ENCODE measurements at regions not wholly inside any gene's neighbourhood (a gene's known extent, or its start where the extent isn't known, plus 50 kb on each side); places are given as distances from the start of the nearest gene placed in this dataset.
"Not testable (repeated sequence)": the region's sequence is repeated elsewhere in the genome, so short reads cannot be mapped to it uniquely, and the experiment has no call there.

DNA sequence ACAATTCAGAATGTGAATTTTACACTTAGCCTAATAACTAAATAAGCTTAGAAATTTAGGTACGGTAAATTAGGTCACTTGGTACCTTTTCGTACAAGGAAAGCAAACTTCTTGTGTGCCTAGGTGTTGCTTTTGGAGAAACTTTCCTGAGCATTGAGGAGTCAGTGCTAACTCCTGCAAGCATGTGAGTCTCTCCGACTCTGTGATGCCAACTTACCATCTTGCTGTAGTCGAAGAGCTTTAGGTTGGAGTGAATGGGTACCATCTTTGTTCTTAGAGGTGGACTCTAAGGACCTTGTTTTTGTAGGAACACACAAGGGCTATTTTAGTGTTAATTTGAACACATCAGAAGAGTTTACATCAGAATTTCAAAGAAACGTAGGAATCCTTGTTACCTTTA, 688.9 kb downstream of the USP25 start:
- peak in 1 of 3 donors; percentile 61 for DNase-seq

DNA sequence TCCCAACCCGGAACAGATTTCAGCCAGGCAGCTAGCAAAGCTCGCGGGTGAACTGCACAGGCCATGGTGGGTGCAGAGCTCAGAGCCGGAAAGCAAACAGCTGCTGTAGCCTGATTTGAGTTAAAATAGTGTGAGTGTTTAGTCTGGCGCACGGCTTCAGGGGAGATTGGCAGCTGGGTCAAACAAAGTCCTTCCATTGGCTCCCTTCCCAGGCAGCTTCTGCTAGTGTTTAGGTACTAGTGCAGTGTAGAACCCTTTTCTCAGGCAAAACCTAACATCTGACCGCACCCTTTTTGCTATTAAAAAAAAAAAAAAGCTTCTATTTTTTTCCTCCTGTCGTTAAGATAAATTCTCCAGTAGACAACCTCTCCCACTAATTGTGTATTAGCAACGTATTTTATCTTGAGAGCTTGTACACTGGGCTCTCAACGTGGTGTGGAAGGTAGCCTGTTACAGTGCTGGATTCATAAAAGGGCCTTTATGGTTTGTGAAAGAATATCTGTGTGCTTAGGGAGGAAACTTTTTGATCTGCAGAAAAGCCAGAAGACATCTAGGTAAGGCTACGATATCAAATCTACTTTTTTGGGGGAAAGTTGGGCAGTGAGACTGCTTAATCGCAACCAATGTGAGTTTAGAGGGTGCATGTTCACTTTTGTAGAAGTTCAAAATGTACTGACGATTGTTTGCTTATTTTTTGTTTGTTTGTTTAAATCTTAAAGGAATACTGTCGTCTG, 689.6 kb downstream of the USP25 start:
- DNase-seq = peak; percentile 84 to 94 (median 90)

DNA sequence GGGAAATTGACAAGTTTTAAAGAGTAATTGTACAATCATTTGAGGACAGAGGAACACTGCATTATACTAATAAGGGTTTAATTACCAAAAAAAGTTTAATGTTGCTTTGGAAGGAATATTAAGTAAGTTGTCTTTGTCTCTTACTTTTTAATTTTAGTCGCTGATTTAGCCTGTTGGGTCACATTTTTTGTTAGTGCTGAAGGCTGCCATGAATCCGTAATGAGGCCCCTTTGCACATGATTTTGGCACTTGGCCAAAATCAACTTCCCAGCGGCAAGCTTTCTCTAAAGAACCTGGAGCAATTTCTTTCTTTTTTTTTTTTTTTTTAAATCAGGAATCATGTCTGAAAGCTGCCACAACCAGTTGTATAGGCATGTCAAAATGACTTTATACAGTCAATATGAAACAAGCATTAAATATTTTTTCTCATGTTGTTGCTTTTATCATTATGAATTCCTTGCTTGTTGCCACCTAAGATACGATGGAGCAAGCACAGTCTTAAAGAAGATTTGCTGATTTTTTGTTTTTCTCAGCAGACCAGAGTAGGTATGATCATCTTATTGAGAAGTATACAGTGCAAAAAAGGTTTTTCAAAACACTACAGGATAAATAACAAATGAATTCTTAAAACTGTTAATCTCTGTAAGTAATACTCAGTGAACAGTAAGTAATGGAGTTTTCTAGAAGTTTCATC, 690.4 kb downstream of the USP25 start:
- DNase-seq = peak; percentile 85 to 94 (median 90)

DNA sequence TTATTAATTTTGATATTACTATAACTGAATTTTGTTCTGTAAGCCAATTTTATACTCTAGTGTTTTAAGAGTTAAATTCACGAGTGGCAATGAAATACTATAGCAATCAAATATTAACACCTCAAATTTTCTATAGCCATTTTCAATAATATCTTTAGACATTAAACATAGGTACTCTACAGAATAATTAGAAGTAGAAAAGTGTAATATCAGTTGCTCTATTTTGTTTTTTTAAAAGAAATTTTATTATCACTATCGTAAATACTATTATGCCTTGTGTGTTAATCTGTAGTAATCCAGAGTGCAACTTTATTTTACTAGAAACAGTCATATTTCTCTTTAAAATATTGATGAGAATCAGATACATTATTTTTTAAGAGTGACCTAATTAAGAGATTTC, 691.2 kb downstream of the USP25 start:
- peak in 1 of 3 donors; percentile 56 for DNase-seq

DNA sequence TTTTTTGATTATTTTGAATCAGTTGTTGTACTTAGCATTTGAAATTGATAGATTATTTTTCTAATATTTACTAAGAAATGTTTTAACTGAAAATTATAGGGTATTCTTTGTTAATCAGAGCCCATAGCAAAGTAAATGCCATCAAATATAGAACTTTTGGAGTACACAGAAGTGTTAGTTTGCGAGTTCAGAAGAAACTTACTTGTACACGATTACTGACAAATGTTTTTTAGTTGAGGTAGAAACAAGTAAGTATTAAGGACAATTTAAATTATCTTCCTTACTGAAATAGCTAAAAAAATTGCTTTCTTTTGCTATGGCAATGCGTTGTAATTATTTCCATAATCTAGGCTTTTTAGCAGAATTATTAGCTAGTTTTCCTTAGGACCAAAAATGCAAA, 692.2 kb downstream of the USP25 start:
- DNase-seq = peak in 1 of 3 donors; percentile 64

DNA sequence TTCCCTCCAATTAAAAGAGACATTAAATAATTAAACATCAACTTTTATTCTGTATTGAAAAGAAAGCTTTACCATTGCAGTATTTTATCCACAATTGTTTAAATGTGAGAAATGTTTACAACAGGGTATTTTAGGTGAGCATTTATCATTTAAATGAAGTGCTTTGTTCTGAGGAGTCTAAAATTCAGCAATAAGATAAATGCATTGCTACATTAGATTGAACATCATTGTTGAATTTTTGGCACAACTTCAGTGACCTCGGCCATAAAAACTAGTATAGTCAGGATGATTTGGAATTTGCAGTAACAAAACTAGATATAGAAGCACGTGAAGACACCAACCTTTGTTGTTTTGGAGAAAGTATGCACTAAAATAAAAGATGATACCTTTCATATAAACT, 692.9 kb downstream of the USP25 start:
- DNase-seq = peak in 2 of 3 donors; percentile 63 to 85

DNA sequence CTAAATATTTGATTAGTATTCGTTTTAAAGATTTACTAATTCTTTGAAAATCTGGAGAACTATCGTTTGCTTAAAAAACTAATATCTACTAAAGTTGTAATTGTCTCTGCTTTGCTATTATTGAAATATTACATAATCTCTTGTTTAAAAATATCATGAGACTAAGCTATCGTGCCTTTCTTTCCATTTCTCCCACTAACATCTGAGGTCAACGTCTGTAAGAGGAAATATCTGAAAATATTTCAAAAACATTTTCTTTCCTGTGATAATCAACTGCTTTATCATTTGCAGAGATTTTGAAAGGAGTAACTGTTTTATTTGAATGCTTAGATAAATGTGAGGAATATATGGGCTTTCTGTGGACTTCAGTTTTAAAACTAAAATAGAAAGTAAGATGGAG, 694.1 kb downstream of the USP25 start:
- no peak for DNase-seq

DNA sequence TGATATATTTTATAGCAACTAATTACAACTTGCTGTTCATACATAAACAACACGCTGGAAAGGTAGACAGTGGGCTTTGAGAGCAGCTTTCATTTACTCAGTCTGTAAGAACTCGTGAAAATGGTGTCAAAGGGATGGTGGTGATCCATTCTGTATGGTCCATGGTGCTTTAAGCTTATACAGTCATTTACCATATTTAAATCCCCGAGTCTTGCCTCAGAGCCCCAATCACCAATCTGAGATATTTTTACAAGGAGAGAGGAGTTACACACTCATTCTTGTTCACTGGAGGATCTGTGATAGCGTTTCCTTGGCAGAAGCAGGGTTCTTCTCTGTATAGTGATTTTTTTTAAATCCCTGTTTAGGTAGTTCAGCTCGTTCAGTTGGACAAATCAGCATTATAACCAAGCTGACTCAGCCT, 694.6 kb downstream of the USP25 start:
- DNase-seq = peak in 2 of 3 donors; percentile 66 to 85

DNA sequence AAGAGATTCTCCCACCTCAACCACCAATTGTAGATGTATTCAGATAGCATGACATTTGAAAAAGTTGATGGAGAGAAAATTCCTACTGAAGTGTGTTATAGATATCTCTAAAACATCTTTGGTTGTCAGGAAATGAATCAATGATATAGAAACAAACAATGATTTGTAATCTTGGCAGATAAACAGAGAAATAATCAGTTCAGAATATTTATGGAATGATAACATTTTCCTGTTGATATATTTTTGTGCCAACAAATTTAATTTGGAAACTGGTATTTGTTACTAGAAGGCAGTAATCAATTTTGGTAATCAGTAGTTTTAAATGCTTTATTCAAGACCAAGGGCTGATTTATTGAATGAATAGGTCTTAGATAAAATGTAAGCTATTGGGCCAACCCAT, 695.6 kb downstream of the USP25 start:
- no peak for DNase-seq

DNA sequence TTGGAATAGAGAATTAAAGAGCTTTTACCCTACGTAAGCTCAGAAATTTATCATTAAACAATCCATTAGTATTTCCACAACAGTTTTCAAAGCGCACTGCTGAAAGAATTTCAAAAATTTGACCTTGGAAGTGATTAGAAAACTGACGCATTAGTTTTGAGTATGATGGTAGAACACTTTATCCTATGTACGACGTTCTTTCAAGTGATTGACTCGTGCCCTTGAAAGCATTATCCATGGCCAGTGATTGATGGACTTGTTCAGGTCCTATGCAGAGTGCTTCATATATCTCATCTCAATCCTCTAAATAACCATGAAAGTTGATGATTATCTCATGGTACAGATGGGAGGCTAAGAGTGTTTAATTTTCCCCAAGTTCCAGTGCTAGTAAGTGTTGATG, 697.2 kb downstream of the USP25 start:
- DNase-seq = no peak

DNA sequence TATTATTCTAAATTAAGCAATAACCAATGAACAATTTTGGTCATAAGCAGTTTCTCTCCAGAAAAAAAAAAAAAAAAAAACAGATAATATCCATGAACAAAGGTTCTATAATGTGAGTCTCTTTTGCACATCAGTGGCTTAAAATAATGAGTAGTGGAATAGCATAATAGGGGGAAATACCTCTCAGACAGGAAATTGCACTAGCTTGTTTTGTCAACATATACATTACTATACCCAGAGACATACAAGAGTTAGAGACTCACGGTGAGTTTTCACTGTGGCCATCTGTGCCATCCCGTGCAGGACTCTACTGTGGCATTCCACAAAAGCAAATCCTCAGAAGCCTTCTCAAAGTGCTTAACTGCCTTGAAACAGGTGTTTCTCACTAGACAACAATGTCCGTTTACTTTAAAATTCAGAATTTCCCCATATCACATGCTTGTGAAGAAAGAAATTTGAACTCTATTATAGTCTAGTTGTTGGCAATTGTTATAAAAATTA, 697.9 kb downstream of the USP25 start:
- no peak for DNase-seq

DNA sequence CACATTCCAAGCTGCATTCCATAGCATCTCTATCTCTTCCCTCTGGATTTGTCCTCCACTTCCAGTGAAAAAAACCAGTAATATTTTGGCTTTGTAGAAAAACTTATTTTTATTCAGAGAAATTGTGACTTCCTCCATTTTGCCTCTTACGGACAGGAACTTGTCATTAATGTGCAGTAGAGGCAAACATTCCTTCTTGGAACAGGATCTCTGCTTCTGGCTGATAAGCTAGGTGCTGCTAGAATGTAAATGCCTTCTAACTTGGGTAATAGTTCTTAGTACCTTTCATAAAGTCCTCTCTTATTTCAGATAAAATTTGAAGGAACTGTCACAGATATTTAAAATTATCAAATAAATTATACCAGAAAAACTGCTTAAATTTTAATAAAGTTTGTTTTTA, 707.8 kb downstream of the USP25 start:
- DNase-seq = no peak

DNA sequence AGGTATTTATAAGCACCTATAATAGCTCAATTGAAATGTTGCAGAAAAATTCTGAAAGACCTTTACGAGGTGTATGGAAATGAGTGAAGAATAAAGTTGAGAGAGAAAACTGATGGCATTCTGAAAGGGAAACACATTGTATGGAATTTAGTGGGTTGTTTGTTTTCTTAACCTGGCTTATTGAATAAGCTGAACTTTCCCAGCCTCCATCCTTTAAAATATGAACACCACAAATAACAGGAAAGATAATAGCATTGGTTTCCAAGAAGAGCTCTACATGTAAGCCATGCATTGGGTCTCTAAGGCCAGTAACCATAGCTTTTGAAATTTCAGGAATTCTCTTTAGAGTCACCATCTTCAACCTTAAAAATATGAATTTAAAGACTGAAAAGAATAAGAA, 709.0 kb downstream of the USP25 start:
- no peak for DNase-seq

DNA sequence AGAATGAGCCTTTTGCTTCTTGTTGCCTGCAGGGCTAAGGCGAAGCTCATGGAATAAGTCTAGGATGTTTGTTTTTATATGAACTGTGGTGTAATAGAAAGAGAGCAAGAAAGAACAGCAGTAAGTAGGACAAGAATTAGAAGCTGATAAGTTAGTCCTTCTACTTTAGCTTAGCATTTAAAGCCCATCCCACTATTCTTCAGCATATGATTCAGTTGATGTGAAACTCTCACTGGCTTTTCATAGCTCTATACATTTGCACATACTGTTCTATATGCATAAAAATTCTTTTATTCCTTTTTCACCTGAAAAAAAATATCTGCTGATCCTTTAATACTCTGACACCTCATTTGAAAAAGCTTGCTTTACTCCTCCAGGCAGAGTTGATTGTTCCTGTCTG, 712.0 kb downstream of the USP25 start:
- DNase-seq = no peak

DNA sequence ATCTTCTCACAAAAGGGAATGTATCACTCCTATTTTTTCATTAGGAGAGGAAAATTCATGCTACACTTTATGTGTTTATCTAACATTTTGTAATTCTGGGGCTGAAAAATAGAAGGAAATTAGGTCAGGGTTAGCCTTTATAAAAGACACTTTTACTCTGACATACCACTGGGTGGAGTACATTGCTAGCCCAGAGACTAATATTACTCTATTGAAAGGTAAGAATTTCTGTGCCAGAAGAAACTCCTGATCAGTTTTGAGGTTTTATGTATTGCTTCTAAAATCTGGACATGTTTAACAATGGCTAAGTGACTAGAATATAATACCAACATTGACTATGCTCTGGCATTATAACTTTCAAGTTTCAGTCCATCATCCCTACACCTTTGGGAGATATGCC, 724.6 kb downstream of the USP25 start:
- DNase-seq = peak in 1 of 3 donors; percentile 41

DNA sequence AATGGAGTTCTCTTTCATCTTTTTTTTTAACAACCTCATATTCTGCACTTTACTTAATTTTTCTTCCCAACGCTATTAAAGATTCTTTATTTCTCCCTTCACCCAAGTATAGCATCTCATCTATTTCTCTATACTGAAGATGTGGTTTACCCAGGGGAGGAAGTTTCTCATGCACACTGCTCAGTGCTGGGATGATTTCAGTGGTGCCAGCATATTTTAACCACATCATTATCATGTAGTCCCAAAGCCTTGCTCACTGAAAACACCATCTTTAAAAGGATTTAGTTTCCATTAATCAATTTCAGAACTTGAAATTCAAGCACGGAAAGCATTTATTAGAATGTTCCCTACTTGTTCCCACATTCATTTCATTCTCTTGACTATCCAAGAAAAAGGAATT, 725.7 kb downstream of the USP25 start:
- DNase-seq = peak in 1 of 3 donors; percentile 30

DNA sequence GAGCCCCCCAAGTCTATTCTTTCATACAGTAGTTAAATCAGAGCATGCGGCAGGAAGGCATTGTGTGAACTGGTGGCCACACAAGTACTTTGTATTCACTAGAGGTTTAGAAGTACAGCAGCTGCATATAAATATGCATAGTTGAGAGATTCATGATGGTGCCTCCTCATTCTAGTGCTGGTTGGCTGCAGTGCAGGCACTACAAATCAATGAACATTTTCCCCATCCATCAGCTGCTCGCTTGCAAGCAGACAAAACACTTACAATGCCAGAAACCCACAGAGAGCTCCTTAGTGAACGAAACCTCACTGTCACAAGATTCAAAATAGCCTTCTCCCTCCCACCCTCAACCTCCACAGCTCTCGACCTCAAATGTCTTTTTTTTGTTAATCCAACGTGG, 726.2 kb downstream of the USP25 start:
- peak in 2 of 3 donors; percentile 37 to 76 for DNase-seq

DNA sequence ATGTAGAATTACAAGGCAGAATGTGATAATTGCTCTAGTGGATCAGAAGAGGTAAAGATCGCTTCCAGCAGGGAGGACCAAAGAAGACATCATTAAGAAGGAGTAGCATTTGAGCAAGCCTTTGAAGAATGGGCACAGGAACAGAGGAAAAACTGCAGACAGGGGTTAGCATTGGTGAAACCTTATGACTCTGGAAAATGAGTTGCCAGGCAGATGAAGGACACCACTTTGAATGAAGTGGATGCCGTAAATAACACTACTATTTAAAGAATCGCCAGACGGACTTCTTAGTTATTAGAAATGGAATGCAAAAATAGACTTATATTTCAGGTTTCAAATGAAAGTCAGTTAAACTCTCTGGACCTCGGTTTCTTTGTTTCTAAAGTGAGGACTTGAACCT, 727.7 kb downstream of the USP25 start:
- no peak for DNase-seq

DNA sequence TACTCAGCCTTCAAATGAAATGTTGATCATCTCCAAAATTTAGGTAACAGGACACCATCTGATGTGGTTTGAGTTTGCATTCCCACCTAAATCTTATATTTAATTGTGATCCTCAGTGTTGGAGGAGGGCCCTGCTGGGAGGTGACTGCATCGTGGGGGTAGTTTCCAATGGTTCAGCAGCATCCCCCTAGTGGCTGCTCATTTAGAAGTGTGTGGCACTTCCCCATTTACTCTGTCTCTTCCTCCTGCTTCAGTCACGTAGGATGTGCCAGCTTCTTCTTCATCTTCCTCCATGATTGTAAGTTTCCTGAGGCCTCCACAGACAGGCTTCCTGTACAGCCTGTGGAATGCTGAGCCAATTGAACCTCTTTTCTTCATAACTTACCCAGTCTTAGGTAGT, 731.2 kb downstream of the USP25 start:
- DNase-seq = no peak

DNA sequence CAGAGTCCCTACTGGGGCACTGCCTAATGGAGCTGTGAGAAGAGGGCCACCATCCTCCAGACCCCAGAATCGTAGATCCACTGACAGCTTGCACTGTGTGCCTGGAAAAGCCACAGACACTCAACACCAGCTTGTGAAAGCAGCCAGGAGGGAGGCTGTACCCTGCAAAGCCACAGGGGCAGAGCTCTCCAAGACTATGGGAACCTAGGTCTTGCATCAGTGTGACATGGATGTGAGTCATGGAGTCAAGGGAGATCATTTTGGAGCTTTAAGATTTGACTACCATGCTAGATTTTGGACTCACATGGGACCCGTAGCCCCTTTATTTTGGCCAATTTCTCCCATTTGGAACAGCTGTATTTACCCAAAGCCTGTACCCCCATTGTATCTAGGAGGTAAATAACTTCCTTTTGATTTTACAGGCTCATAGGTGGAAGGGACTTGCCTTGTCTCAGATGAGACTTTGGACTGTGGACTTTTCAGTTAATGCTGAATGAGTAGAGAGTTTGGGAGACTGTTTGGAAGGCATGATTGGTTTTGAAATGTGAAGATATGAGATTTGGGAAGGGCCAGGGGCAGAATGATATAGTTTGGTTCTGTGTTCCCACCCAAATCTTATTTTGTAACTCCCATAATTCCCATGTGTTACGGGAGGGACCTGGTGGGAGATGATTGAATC, 734.6 kb downstream of the USP25 start:
- not testable (repeated sequence) for DNase-seq

DNA sequence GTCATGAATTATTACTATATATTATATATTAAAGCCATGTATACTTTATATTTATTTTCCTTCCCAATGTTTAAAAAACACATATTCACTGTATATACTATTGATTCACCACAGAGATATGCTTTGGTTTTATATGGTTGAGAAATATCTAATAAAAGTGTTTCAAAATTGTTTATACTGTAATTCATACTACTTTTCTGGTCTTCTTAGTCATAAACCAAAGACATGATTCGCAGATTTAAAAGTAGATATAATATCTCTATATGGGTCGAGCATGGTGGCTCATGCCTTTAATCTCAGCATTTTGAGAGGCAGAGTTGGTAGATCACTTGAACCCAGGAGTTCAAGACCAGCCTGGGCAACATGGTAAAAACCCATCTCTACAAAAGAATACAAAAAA, 738.4 kb downstream of the USP25 start:
- no peak for DNase-seq

DNA sequence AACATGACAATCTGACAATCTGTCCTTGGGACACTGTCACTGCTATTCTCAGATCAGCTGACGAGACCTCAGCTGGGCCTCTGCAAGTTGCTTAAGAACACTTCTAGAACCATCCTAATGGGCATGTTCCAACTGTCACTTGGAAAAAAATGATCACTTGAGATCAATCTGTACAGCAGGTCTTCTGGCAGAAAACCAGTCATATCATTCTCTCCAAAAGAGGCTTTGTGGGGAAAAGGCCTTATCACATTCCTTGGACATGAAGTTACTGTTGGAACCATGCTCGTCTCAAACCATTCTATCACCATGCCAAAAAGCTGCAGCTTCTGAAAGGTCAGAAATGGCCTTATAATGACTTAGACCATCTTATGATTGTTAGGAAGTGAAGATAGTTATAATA, 744.2 kb downstream of the USP25 start:
- DNase-seq = peak in 2 of 3 donors; percentile 48 to 74
